ENCODE measurements at regions not wholly inside any gene's neighbourhood (a gene's known extent, or its start where the extent isn't known, plus 50 kb on each side); places are given as distances from the start of the nearest gene placed in this dataset.

DNA sequence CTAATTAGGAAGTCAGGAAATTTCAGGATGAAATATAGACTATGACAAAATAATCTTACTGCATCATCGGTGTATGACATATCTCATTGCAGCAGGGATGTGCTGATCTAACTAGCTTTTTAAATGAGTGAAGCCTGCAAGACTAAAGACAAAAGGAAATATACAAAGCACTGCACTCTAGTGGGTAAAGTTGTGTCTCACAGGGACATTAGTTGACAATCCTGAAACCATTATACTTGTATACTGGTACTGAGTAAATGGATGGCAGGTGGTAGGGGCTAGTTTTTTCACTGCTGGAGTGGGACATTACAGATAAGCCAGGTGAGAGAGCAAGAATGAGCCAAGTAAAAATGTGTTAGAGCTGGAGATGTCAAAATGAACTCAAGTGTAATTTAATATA lies 317.5 kb upstream of the RAB6C start:
- no peak for DNase-seq

DNA sequence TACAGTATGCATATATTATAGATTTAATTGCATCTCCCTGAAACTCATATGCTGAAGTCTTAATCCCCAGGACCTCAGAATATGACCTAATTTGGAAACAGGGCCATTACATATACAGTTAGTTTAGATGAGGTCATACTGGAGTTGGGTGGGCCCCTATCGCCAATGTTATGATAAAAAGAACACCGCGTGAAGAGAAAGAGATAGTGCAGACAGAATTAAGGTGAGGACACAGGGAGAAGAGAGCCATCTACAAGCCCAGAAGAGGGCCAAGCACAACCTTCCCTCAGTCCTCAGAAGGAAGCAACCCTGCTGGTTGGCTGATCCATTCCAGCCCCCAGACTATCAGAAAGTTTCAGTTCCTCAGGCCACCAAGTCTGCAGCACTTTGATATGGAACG lies 311.9 kb upstream of the RAB6C start:
- DNase-seq, result no peak

GRCh38 chr2:129672521-129672920 lies 306.9 kb upstream of the RAB6C start:
- DNase-seq, result no peak

GRCh38 chr2:129673234-129673633 lies 306.2 kb upstream of the RAB6C start:
- DNase-seq, result no peak

- no peak for DNase-seq
Observed at GRCh38 chr2:129673847-129674711, 305.4 kb upstream of the RAB6C start.

- DNase-seq, result no peak
Observed at GRCh38 chr2:129678751-129679150, 300.7 kb upstream of the RAB6C start.

GRCh38 chr2:129681788-129682187 lies 297.7 kb upstream of the RAB6C start:
- DNase-seq, result no peak

GRCh38 chr2:129689653-129690448 lies 289.6 kb upstream of the RAB6C start:
- no peak for DNase-seq

DNA sequence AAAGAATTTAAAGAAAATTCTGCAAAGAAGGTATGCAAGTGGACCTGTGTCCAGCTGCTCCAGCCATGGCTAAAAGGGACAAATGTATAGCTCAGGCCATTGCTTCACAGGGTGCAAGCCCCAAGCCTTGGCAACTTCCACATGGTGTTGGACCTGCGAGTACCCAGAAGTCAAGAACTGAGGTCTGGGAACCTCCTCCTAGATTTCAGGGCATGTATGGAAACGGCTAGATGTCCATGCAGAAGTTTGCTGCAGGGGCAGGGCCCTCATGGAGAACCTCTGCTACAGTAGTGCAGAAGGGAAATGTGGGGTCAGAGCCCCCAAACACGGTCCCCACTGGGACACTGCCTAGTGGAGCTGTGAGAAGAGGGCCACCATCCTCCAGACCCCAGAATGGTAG lies 284.0 kb upstream of the RAB6C start:
- no peak for DNase-seq

DNA sequence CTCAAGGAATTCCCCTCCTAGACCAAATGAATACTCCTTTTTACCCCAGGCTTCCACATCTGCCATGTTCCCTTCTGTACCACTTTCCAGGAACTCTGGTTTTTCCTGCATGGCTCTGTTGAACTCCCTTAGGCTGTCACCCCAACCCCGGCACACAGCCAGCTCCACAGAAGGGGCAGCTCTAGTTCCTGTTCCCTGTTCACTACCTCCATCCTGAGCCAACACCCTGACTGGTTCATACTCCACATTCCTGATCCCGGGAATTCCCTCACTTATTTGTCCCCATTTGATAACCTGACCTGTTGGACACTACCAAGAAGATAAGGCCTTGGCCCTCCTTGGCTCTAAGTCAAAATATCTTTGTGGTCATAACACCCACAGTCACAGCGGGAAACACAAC lies 280.9 kb upstream of the RAB6C start:
- DNase-seq, result no peak

GRCh38 chr2:129699781-129700573 lies 279.5 kb upstream of the RAB6C start:
- no peak for DNase-seq

- no peak for DNase-seq
Observed at GRCh38 chr2:129702416-129703176, 276.9 kb upstream of the RAB6C start.

GRCh38 chr2:129705085-129705484 lies 274.4 kb upstream of the RAB6C start:
- no peak for DNase-seq

- no peak for DNase-seq
Observed at GRCh38 chr2:129707800-129708199, 271.7 kb upstream of the RAB6C start.

- no peak for DNase-seq
Observed at GRCh38 chr2:129708221-129708967, 271.1 kb upstream of the RAB6C start.

GRCh38 chr2:129709001-129709955 lies 270.2 kb upstream of the RAB6C start:
- no peak for DNase-seq

GRCh38 chr2:129709956-129710598 lies 269.4 kb upstream of the RAB6C start:
- DNase-seq, result no peak

GRCh38 chr2:129710670-129711495 lies 268.6 kb upstream of the RAB6C start:
- DNase-seq, result no peak

All from stimulated activated CD8-positive, alpha-beta memory T cell treated with anti-CD3 and anti-CD28 coated beads, Interleukin-4, amount 100 ng/mL, for 48 hours (primary cell).